ENCODE measurements at regions not wholly inside any gene's neighbourhood (a gene's known extent, or its start where the extent isn't known, plus 50 kb on each side); places are given as distances from the start of the nearest gene placed in this dataset.

GRCh38 chr12:125674554-125675338 lies 609.5 kb downstream of the AACS start:
- TF ChIP-seq CTCF (IDR thresholded peaks at IDR 0.05) (no peak), ZFX (IDR thresholded peaks at IDR 0.05; ENCODE audit: borderline replicate concordance) (no peak)
